ENCODE measurements at regions not wholly inside any gene's neighbourhood (a gene's known extent, or its start where the extent isn't known, plus 50 kb on each side); places are given as distances from the start of the nearest gene placed in this dataset.

GRCh38 chr3:154728285-154728684 lies 298.3 kb upstream of the GPR149 start:
- H3K4me3 ChIP-seq (ENCODE audit: low read depth, low read length), result no peak overlapping the region
- no peak for DNase-seq (ENCODE audit: low read depth)
- no peak for TF ChIP-seq CTCF (IDR thresholded peaks at IDR 0.05; ENCODE audit: control insufficient read depth, extremely low read depth, insufficient read depth)

- no peak overlapping the region for H3K4me3 ChIP-seq (ENCODE audit: low read depth, low read length)
These were observed 290.9 kb upstream of the GPR149 start for GRCh38 chr3:154720921-154721320.

GRCh38 chr3:154718053-154718452 lies 288.1 kb upstream of the GPR149 start:
- no peak for DNase-seq (ENCODE audit: low read depth)
- TF ChIP-seq CTCF (IDR thresholded peaks at IDR 0.05; ENCODE audit: control insufficient read depth, extremely low read depth, insufficient read depth), result no peak
- H3K4me3 ChIP-seq (ENCODE audit: low read depth, low read length), result no peak overlapping the region

More at GRCh38 chr3:154720921-154721320, 290.9 kb upstream of the GPR149 start:
- no peak for DNase-seq (ENCODE audit: low read depth)
- no peak for TF ChIP-seq CTCF (IDR thresholded peaks at IDR 0.05; ENCODE audit: control insufficient read depth, extremely low read depth, insufficient read depth)

- no peak overlapping the region for H3K4me3 ChIP-seq (ENCODE audit: low read depth, low read length)
- DNase-seq (ENCODE audit: low read depth), result no peak
- TF ChIP-seq CTCF (IDR thresholded peaks at IDR 0.05; ENCODE audit: control insufficient read depth, extremely low read depth, insufficient read depth), result no peak
These were observed 286.2 kb upstream of the GPR149 start for GRCh38 chr3:154716170-154716569.

DNA sequence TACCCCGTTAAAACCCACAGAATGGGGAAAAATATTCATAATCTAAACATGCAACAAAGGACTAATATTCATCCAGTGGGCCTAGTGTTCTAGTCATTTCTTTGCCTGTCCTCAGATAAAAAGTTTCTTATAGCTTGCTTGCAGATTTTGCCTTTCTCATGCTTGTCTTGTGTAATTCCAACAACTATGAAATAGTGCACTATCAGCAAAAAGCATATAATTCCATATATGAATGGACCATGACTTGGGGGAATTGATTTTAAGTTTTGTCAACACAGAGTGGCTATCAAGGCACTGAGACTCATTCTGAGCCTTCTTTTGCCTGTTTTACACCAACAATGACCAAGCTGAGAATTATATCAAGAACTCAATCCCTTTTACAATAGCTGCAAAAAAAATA lies 278.6 kb upstream of the GPR149 start:
- H3K4me3 ChIP-seq (ENCODE audit: low read depth, low read length), result no peak overlapping the region
- no peak for TF ChIP-seq CTCF (IDR thresholded peaks at IDR 0.05; ENCODE audit: control insufficient read depth, extremely low read depth, insufficient read depth)
- no peak for DNase-seq (ENCODE audit: low read depth)

DNA sequence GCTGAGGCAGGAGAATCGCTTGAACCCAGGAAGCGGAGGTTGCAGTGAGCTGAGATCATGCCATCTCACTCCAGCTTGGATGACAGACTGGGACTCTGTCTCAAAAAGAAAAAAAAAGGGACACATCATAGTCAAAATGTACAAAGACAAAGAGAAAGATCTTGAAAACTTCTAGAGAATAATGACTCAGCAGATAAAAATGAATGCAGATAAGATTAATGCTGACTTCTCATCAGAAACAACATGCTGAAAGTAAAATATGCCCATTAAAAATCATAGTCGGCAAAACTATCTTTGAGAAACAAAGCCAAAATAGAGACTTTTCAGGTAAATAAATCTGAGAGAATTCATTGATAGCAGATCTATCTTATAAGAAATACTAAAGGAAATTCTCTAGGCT lies 271.1 kb upstream of the GPR149 start:
- no peak for TF ChIP-seq CTCF (IDR thresholded peaks at IDR 0.05; ENCODE audit: control insufficient read depth, extremely low read depth, insufficient read depth)
- no peak for DNase-seq (ENCODE audit: low read depth)
- H3K4me3 ChIP-seq (ENCODE audit: low read depth, low read length), result no peak overlapping the region

DNA sequence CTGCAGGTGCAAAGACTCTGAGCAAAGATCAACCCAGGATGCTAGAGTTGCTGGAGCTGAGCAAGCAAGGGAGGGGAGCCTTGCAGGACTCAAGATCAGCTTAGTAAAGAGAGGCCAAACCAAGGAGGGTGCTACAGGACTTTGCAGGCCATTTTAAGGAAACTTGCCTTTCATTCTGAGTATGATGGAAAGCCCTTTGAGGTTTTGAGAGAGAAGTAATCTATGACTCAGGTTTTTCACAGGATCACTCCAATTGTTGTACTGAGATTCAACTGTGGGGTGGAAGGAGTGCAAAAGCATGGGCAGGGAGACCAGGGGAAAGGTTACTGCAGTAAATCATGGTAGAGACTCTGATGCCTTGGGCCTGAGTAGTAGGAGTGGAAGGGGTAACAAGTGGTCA lies 260.4 kb upstream of the GPR149 start:
- no peak for DNase-seq (ENCODE audit: low read depth)
- TF ChIP-seq CTCF (IDR thresholded peaks at IDR 0.05; ENCODE audit: control insufficient read depth, extremely low read depth, insufficient read depth), result no peak

More for the DNA sequence above, 260.4 kb upstream of the GPR149 start:
- no peak overlapping the region for H3K4me3 ChIP-seq (ENCODE audit: low read depth, low read length)

Data from LNCaP clone FGC (cell line).